Parathyroid adenoma (tissue), 2 donors: ENCODE measurements at regions not wholly inside any gene's neighbourhood (a gene's known extent, or its start where the extent isn't known, plus 50 kb on each side); places are given as distances from the start of the nearest gene placed in this dataset.
"Not testable (repeated sequence)": the region's sequence is repeated elsewhere in the genome, so short reads cannot be mapped to it uniquely, and the experiment has no call there.

Source experiments
- H2AFZ ChIP-seq: fragments of 300-600 bp; sonication (generic); one replicate; pipeline ENCODE4 v1.7.0; 2017; ENCODE audit warnings: antibody characterized with exemption, mild to moderate bottlenecking
- H3K27ac ChIP-seq: fragments of 300-600 bp; sonication (generic); one replicate; pipeline ENCODE4 v1.7.0; 2017
- H3K27me3 ChIP-seq: fragments of 300-600 bp; sonication (generic); one replicate; pipeline ENCODE4 v1.7.0; 2017; ENCODE audit warnings: low read length; ENCODE audit not compliant: control insufficient read depth, insufficient read depth
- H3K36me3 ChIP-seq: fragments of 300-600 bp; sonication (generic); one replicate; pipeline ENCODE4 v1.7.0; 2017; ENCODE audit warnings: low read length; ENCODE audit not compliant: control insufficient read depth, insufficient read depth
- H3K4me1 ChIP-seq: fragments of 300-600 bp; sonication (generic); one replicate; pipeline ENCODE4 v1.7.0; 2017; ENCODE audit warnings: control low read depth
- H3K4me2 ChIP-seq: fragments of 300-600 bp; sonication (generic); one replicate; pipeline ENCODE4 v1.7.0; 2017; ENCODE audit warnings: low read length
- H3K4me3 ChIP-seq: fragments of 300-600 bp; sonication (generic); one replicate; pipeline ENCODE4 v1.7.0; 2017; ENCODE audit warnings: low read depth, low read length
- H3K79me2 ChIP-seq: fragments of 300-600 bp; sonication (generic); one replicate; pipeline ENCODE4 v1.7.0; 2017; ENCODE audit warnings: control low read depth
- H3K9ac ChIP-seq: fragments of 300-600 bp; sonication (generic); one replicate; pipeline ENCODE4 v1.7.0; 2017; ENCODE audit warnings: mild to moderate bottlenecking
- H3K9me3 ChIP-seq: fragments of 300-600 bp; sonication (generic); one replicate; pipeline ENCODE4 v1.7.0; 2017; ENCODE audit warnings: low read length; ENCODE audit not compliant: control insufficient read depth
- TF ChIP-seq, protein P1 (sequence below): fragments of 300-600 bp; sonication (generic); IDR thresholded peaks from one replicate; pipeline ENCODE4 v1.7.0; 2017; ENCODE audit warnings: antibody characterized with exemption, mild to moderate bottlenecking
- donor health status: primary hyperparathyroidism.

GRCh38 chr13:94854688-94855087, 142.3 kb upstream of the SOX21 start:
- no peak overlapping the region for H3K4me2 ChIP-seq
- H3K27me3 ChIP-seq, result no peaks in the 10 kb centered on the region
- H3K9ac ChIP-seq, result no peak overlapping the region
- H3K4me3 ChIP-seq, result no peak overlapping the region
- TF ChIP-seq, protein P1, sequence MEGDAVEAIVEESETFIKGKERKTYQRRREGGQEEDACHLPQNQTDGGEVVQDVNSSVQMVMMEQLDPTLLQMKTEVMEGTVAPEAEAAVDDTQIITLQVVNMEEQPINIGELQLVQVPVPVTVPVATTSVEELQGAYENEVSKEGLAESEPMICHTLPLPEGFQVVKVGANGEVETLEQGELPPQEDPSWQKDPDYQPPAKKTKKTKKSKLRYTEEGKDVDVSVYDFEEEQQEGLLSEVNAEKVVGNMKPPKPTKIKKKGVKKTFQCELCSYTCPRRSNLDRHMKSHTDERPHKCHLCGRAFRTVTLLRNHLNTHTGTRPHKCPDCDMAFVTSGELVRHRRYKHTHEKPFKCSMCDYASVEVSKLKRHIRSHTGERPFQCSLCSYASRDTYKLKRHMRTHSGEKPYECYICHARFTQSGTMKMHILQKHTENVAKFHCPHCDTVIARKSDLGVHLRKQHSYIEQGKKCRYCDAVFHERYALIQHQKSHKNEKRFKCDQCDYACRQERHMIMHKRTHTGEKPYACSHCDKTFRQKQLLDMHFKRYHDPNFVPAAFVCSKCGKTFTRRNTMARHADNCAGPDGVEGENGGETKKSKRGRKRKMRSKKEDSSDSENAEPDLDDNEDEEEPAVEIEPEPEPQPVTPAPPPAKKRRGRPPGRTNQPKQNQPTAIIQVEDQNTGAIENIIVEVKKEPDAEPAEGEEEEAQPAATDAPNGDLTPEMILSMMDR, result no peak
- H3K4me1 ChIP-seq, result no peaks in the 10 kb centered on the region
- no peak overlapping the region for H3K27ac ChIP-seq
- no peak overlapping the region for H2AFZ ChIP-seq
- no peaks in the 10 kb centered on the region for H3K9me3 ChIP-seq
- no peaks in the 10 kb centered on the region for H3K79me2 ChIP-seq
- H3K36me3 ChIP-seq, result no peaks in the 10 kb centered on the region

DNA sequence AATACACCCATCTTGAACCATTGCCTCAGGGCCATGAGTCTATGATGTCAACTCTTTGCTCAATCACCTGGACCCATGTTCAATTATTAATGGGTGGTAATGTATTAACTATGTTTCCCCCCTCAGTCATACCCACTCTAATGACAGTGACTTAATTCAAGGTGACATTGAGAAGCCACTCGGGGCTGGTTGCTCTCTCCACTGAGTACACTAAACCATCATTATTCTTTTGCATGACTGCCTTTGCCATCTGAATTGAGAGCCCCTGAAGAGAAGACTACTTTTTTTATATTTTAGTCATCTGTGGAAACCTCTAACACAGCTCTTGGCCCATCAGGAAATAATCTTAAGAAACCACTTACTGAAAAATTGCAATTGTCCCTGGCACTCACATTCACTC, 139.2 kb upstream of the SOX21 start:
- Histone ChIP-seq H3K4me2 (no peak overlapping the region), H3K9ac (no peak overlapping the region), H3K4me3 (no peak overlapping the region), H3K27me3 (no peaks in the 10 kb centered on the region), H3K4me1 (no peaks in the 10 kb centered on the region), H3K79me2 (no peaks in the 10 kb centered on the region), H3K27ac (no peak overlapping the region), H3K9me3 (no peaks in the 10 kb centered on the region), H3K36me3 (no peaks in the 10 kb centered on the region), H2AFZ (no peak overlapping the region)
- TF ChIP-seq, protein P1, result no peak

DNA sequence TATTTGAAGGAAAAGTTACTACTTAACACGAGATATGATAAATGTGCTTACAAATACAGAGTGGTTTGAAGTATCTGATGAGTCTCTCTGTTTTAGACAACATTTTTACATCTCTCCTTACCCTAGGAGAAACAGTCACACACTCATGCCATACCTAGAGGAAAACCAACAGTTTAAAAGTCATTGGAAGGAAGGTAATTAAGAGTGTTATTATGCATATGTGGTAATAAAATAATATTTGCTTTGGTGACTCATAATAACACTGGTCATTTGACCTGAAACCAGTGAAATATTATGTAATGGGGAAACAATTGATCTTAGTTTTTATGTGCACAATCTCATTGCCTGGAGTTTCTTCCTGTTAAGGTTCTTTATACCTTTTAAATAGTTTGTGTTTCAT, 136.9 kb upstream of the SOX21 start:
- Histone ChIP-seq H3K27ac (no peak overlapping the region), H3K4me3 (no peak overlapping the region), H3K27me3 (no peaks in the 10 kb centered on the region), H3K4me1 (no peaks in the 10 kb centered on the region), H3K79me2 (no peaks in the 10 kb centered on the region), H3K36me3 (no peaks in the 10 kb centered on the region), H2AFZ (no peak overlapping the region), H3K4me2 (no peak overlapping the region), H3K9ac (no peak overlapping the region), H3K9me3 (no peaks in the 10 kb centered on the region)
- TF ChIP-seq, protein P1, result no peak

GRCh38 chr13:94842901-94843300, 130.6 kb upstream of the SOX21 start:
- no peak overlapping the region for H2AFZ ChIP-seq
- H3K36me3 ChIP-seq, result no peaks in the 10 kb centered on the region
- H3K27ac ChIP-seq, result no peak overlapping the region
- H3K4me2 ChIP-seq, result no peak overlapping the region
- no peaks in the 10 kb centered on the region for H3K9me3 ChIP-seq
- H3K4me1 ChIP-seq, result no peaks in the 10 kb centered on the region
- no peaks in the 10 kb centered on the region for H3K27me3 ChIP-seq
- no peak overlapping the region for H3K4me3 ChIP-seq
- H3K9ac ChIP-seq, result no peak overlapping the region
- H3K79me2 ChIP-seq, result no peaks in the 10 kb centered on the region
- TF ChIP-seq, protein P1, result no peak

- not testable (repeated sequence) for H3K9me3 ChIP-seq, H3K9ac ChIP-seq, H3K27ac ChIP-seq, H3K4me2 ChIP-seq, H3K4me1 ChIP-seq, H3K79me2 ChIP-seq, H3K36me3 ChIP-seq, H3K27me3 ChIP-seq, H2AFZ ChIP-seq, H3K4me3 ChIP-seq
Measured at GRCh38 chr13:94837056-94837455, 124.7 kb upstream of the SOX21 start.
